Sigmoid colon (tissue), 6 donors: ENCODE measurements at regions not wholly inside any gene's neighbourhood (a gene's known extent, or its start where the extent isn't known, plus 50 kb on each side); places are given as distances from the start of the nearest gene placed in this dataset.

Experiments
- DNase-seq: peaks from one replicate; pipeline ENCODE4 v3.0.0-alpha.2; 2019
- H3K27ac ChIP-seq, 4 donors: fragments of 200-600 bp; sonication (generic); one replicate each; pipeline ENCODE4 v1.5.1; 2016 to 2019; ENCODE audit warnings: mild to moderate bottlenecking in 1 of 4
- H3K27me3 ChIP-seq, 3 donors: fragments of 200-600 bp; sonication (generic); one replicate each; pipeline ENCODE4 v1.5.1; 2019; ENCODE audit warnings: mild to moderate bottlenecking in 1 of 3
- H3K36me3 ChIP-seq, 4 donors: fragments of 200-600 bp; sonication (generic); one replicate each; pipeline ENCODE4 v1.5.1; 2016 to 2019
- H3K4me1 ChIP-seq, 4 donors: fragments of 200-600 bp; sonication (generic); one replicate each; pipeline ENCODE4 v1.5.1; 2017 to 2019
- H3K4me3 ChIP-seq, 4 donors: fragments of 200-600 bp; sonication (generic); one replicate each; pipeline ENCODE4 v1.5.1; 2017 to 2019; ENCODE audit warnings: mild to moderate bottlenecking in 2 of 4, moderate library complexity in 1 of 4
- H3K9me3 ChIP-seq, 4 donors: fragments of 200-600 bp in 3 of 4; sonication (generic) in 3 of 4; one replicate each; pipeline versions ENCODE4 v1.5.1 to v1.6.1; 2013 to 2019
- EP300 ChIP-seq, 4 donors: sonication (generic); formaldehyde crosslinking; IDR thresholded peaks; one replicate each; pipeline ENCODE4 v1.6.1; 2017; ENCODE audit warnings: antibody characterized with exemption in 4 of 4
- POLR2A ChIP-seq, 2 donors: fragments of 450-650 bp; IDR thresholded peaks; one replicate each; pipeline ENCODE4 v1.6.1; 2016; ENCODE audit warnings: antibody characterized with exemption in 2 of 2, mild to moderate bottlenecking in 2 of 2, moderate library complexity in 2 of 2
- POLR2AphosphoS5 ChIP-seq, 4 donors: sonication (generic); formaldehyde crosslinking; IDR thresholded peaks; one replicate each; pipeline ENCODE4 v1.6.1; 2017; ENCODE audit warnings: antibody characterized with exemption in 4 of 4
- WGBS, 2 donors: extraction: QIAGEN DNeasy Blood & Tissue Kit; methylation state at CpG; one replicate each; pipeline ENCODE4 v1.1.7; 2013; 5-methylcytosine and 5-hydroxymethylcytosine counted together
- intact Hi-C: fragments of 100-400 bp; cut with DNase I; formaldehyde crosslinking; loops from one replicate; pipeline ENCODE4 v1.15.1; 2023
- TF ChIP-seq, protein P1 (sequence below), 4 experiments: fragments of 450-650 bp in 3 of 4; fragments of 200-600 bp in 1 of 4; IDR thresholded peaks; one replicate each; pipeline ENCODE4 v1.5.1; 2016 to 2019; ENCODE audit warnings: antibody characterized with exemption in 4 of 4, mild to moderate bottlenecking in 3 of 4, moderate library complexity in 2 of 4
- donor health status: healthy with polysubstance abuse.
- donor health status: healthy.

DNA sequence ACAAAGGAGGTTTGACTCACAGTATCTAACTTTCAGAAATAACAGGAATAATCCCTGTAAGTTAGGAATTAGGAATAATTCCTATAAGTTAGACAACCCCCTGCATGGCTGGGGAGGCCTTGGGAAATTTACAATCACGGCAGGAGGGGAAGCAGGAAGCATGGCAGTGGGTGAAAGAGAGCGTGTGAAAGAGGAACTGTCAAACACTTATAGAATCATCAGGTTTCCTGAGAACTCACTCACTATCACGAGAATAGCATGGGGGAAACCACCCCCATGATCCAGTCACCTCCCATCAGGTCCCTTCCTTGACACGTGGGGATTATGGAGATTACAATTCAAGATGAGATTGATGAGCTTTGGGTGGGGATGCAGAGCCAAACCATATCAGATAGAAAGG is 385.5 kb downstream of the IL20RB start:
- DNase-seq = no peak
- TF ChIP-seq EP300 (IDR thresholded peaks at IDR 0.05) (no peak), POLR2AphosphoS5 (IDR thresholded peaks at IDR 0.05) (no peak), POLR2A (IDR thresholded peaks at IDR 0.05) (no peak)
- TF ChIP-seq, protein P1, sequence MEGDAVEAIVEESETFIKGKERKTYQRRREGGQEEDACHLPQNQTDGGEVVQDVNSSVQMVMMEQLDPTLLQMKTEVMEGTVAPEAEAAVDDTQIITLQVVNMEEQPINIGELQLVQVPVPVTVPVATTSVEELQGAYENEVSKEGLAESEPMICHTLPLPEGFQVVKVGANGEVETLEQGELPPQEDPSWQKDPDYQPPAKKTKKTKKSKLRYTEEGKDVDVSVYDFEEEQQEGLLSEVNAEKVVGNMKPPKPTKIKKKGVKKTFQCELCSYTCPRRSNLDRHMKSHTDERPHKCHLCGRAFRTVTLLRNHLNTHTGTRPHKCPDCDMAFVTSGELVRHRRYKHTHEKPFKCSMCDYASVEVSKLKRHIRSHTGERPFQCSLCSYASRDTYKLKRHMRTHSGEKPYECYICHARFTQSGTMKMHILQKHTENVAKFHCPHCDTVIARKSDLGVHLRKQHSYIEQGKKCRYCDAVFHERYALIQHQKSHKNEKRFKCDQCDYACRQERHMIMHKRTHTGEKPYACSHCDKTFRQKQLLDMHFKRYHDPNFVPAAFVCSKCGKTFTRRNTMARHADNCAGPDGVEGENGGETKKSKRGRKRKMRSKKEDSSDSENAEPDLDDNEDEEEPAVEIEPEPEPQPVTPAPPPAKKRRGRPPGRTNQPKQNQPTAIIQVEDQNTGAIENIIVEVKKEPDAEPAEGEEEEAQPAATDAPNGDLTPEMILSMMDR (IDR thresholded peaks at IDR 0.05) = no peak
- Histone ChIP-seq H3K36me3 (no peaks in the 10 kb centered on the region), H3K4me3 (no peak overlapping the region), H3K4me1 (no peaks in the 10 kb centered on the region), H3K27ac (no peak overlapping the region), H3K9me3 (peaks cover 0 to 10% (median 0%) of the 10 kb centered on the region in 4 donors), H3K27me3 (no peaks in the 10 kb centered on the region)
- intact Hi-C loops = no loop called here
- WGBS, 2 donors = 14 to 33% methylated on average over 4 of the region's 4 CpGs

DNA sequence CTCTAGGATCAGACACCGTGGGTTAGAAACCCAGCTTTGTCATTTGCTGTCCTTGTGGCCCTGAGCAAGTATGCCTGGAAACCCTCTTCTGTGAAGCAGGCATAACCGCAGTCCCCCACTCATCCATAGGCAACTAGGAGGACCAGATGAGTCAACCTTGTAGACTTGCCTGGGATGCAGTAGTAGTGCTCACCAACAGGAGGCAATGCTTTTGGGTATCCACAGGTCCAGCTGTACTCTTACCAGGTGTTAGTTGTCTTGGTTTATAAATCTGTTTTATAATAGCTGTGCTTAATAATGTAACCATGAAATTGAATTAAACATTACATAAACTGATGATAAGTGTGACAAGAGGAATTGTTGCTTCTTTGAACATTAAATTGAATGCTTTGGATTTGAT is 389.3 kb downstream of the IL20RB start:
- Histone ChIP-seq H3K36me3 (no peaks in the 10 kb centered on the region), H3K9me3 (no peaks in the 10 kb centered on the region), H3K4me1 (no peaks in the 10 kb centered on the region), H3K27me3 (no peaks in the 10 kb centered on the region), H3K4me3 (no peak overlapping the region), H3K27ac (no peak overlapping the region)
- WGBS, 2 donors = 78 to 83% methylated on average over 2 of the region's 2 CpGs
- TF ChIP-seq, protein P1 (IDR thresholded peaks at IDR 0.05) = no peak
- no peak for TF ChIP-seq POLR2A (IDR thresholded peaks at IDR 0.05)
- TF ChIP-seq POLR2AphosphoS5 (IDR thresholded peaks at IDR 0.05) = no peak
- TF ChIP-seq EP300 (IDR thresholded peaks at IDR 0.05) = no peak
- intact Hi-C loops = no loop called here
- DNase-seq = no peak

DNA sequence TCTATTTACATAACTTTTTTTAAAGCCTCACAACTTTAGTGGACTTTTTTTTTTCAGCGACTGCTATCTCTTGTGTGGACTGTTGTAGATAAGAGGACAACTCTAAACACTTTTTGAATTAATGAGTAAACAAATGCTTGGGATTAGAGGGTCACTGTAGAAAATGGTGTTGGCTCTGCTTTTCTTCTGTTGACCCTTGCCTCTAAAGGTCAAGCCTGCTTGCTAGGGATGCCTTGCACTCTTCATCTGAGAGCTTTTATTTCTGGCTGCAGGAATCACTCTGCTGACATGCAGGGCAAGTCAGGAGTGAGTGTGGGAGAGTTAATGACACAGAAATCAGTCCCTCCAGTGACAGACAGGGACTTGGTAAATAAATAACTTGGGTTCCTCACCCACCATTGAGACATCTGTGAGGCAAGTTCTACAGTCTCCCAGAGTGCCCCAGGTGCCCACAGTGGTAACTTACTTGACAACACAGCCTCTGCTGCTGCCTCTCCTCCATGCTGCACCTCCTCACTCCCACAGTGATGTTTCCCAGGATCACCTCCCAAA is 390.1 kb downstream of the IL20RB start:
- H3K4me1 ChIP-seq = no peaks in the 10 kb centered on the region
- DNase-seq = no peak
- no peaks in the 10 kb centered on the region for H3K36me3 ChIP-seq
- TF ChIP-seq POLR2A (IDR thresholded peaks at IDR 0.05) (no peak), POLR2AphosphoS5 (IDR thresholded peaks at IDR 0.05) (no peak), EP300 (IDR thresholded peaks at IDR 0.05) (no peak)
- TF ChIP-seq, protein P1 (IDR thresholded peaks at IDR 0.05) = no peak
- no peaks in the 10 kb centered on the region for H3K9me3 ChIP-seq
- 20 to 23% methylated on average over 1 of the region's 1 CpG for WGBS, 2 donors
- no peak overlapping the region for H3K27ac ChIP-seq
- no peaks in the 10 kb centered on the region for H3K27me3 ChIP-seq
- no peak overlapping the region for H3K4me3 ChIP-seq
- intact Hi-C loops = no loop called here

DNA sequence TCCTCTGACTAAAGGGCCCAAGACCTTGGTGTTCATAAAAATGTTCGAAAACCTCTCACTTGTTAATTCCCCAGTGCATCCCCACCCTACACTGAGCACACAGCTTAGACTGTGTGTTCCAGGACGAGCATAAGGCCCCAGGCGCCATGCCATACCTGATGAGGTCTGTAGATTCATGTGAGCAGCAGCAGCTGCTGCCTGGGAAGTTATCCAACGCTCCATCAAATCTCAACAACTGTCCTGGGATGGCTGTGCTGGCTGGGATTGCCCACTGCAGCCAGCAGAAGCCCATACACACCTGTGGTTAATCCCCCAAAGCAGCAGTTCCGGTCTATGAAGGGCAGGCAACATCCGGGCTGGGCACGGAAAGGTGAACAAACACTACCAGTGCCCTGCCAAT is 391.2 kb downstream of the IL20RB start:
- whole genome bisulfite sequencing, 2 donors = 69 to 73% methylated on average over 7 of the region's 7 CpGs
- H3K4me3 ChIP-seq = no peak overlapping the region
- intact Hi-C loops = no loop called here
- H3K9me3 ChIP-seq = no peaks in the 10 kb centered on the region
- H3K36me3 ChIP-seq = no peaks in the 10 kb centered on the region
- H3K4me1 ChIP-seq = no peaks in the 10 kb centered on the region
- no peak overlapping the region for H3K27ac ChIP-seq
- TF ChIP-seq, protein P1 (IDR thresholded peaks at IDR 0.05) = no peak
- TF ChIP-seq POLR2AphosphoS5 (IDR thresholded peaks at IDR 0.05) (no peak), POLR2A (IDR thresholded peaks at IDR 0.05) (no peak), EP300 (IDR thresholded peaks at IDR 0.05) (no peak)
- H3K27me3 ChIP-seq = no peaks in the 10 kb centered on the region
- no peak for DNase-seq
